H1 (cell line): ENCODE measurements at regions not wholly inside any gene's neighbourhood (a gene's known extent, or its start where the extent isn't known, plus 50 kb on each side); places are given as distances from the start of the nearest gene placed in this dataset.

Experiments used
- CTCF ChIA-PET: fragments of 300-600 bp; sonication (Branson Sonifier 250); formaldehyde crosslinking; loops from one replicate; lab custom pipeline; 2021; ENCODE audit not compliant: partially characterized antibody; lab: Charles Lee
- POLR2A ChIA-PET: fragments of 300-600 bp; sonication (Branson Sonifier 250); formaldehyde crosslinking; loops from one replicate; lab custom pipeline; 2021; ENCODE audit warnings: inconsistent platforms; ENCODE audit not compliant: partially characterized antibody; lab: Charles Lee
- DNase-seq, 2 experiments: peaks; one replicate each; pipeline versions ENCODE4 v3.0.0 to v3.0.0-alpha.2; 2010 to 2022; ENCODE audit warnings: low spot score in 2 of 2, low read depth in 1 of 2, mixed read lengths in 1 of 2
- FAIRE-seq: peaks from 2 replicates; lab custom pipeline; 2011; peaks lifted over from hg19 to GRCh38; lab: Jason Lieb, UNC
- H2AFZ ChIP-seq: 2 replicates; pipeline ENCODE4 v1.8.1; 2012; ENCODE audit warnings: low read length, inconsistent platforms
- H2AK5ac ChIP-seq: 2 replicates; pipeline ENCODE4 v1.6.1; 2013; ENCODE audit warnings: low read depth, low read length
- H2BK120ac ChIP-seq: replicated peaks from 2 replicates; pipeline ENCODE3; 2013; ENCODE audit warnings: low read depth, low read length, inconsistent platforms
- H2BK12ac ChIP-seq: 2 replicates; pipeline ENCODE4 v1.6.1; 2013; ENCODE audit warnings: low read depth, low read length
- H2BK15ac ChIP-seq: 2 replicates; pipeline ENCODE4 v1.6.1; 2013; ENCODE audit warnings: low read length
- H2BK20ac ChIP-seq: 2 replicates; pipeline ENCODE4 v1.6.1; 2013; ENCODE audit warnings: low read length
- H2BK5ac ChIP-seq: 2 replicates; pipeline ENCODE4 v1.6.1; 2013; ENCODE audit warnings: low read depth, low read length
- H3K14ac ChIP-seq: 2 replicates; pipeline ENCODE4 v1.6.1; 2013; ENCODE audit warnings: inconsistent platforms; ENCODE audit not compliant: insufficient read length
- H3K18ac ChIP-seq: 2 replicates; pipeline ENCODE4 v1.6.1; 2013; ENCODE audit warnings: low read length; ENCODE audit errors: extremely low read depth
- H3K23ac ChIP-seq: 2 replicates; pipeline ENCODE4 v1.6.1; 2013; ENCODE audit warnings: inconsistent platforms; ENCODE audit not compliant: insufficient read length
- H3K23me2 ChIP-seq: 2 replicates; pipeline ENCODE4 v1.6.1; 2013; ENCODE audit warnings: low read depth, low read length
- H3K27ac ChIP-seq: 2 replicates; pipeline ENCODE4 v1.6.1; 2011; ENCODE audit warnings: low read depth, low read length, inconsistent platforms
- H3K27me3 ChIP-seq, 4 experiments: replicated peaks in 1 of 4; 1 replicate in 1 of 4; 2 replicates in 3 of 4; pipeline versions ENCODE4 v1.6.1 to v1.8.1; 2011 to 2013; ENCODE audit warnings: low read length in 3 of 4, mild to moderate bottlenecking in 3 of 4, inconsistent platforms in 2 of 4, mixed read lengths in 2 of 4, moderate library complexity in 1 of 4; ENCODE audit not compliant: control insufficient read depth in 3 of 4, insufficient read depth in 3 of 4; ENCODE audit errors: extremely low read depth in 1 of 4
- H3K36me3 ChIP-seq, 4 experiments: 2 replicates each; pipeline versions ENCODE4 v1.6.1 to v1.8.1; 2011 to 2013; ENCODE audit warnings: mild to moderate bottlenecking in 4 of 4, low read length in 3 of 4, moderate library complexity in 2 of 4, control low read depth in 1 of 4, inconsistent platforms in 1 of 4; ENCODE audit not compliant: insufficient read depth in 4 of 4, control insufficient read depth in 2 of 4
- H3K4ac ChIP-seq: replicated peaks from 2 replicates; pipeline ENCODE3; 2013; ENCODE audit warnings: low read length, low read depth, mixed read lengths, inconsistent platforms; ENCODE audit not compliant: insufficient read length
- H3K4me1 ChIP-seq, 4 experiments: replicated peaks in 1 of 4; 1 replicate in 1 of 4; 2 replicates in 3 of 4; pipeline versions ENCODE4 v1.6.1 to v1.8.1; 2011 to 2013; ENCODE audit warnings: low read length in 3 of 4, inconsistent platforms in 2 of 4, mixed read lengths in 1 of 4; ENCODE audit not compliant: insufficient read depth in 4 of 4, control insufficient read depth in 3 of 4
- H3K4me2 ChIP-seq, 2 experiments: 2 replicates each; pipeline versions ENCODE4 v1.6.1 to v1.8.1; 2011 to 2013; ENCODE audit warnings: low read depth in 2 of 2, low read length in 2 of 2, control low read depth in 1 of 2, inconsistent platforms in 1 of 2, mild to moderate bottlenecking in 1 of 2; ENCODE audit not compliant: insufficient read depth in 1 of 2
- H3K4me3 ChIP-seq, 4 experiments: fragments of 200-600, 300-600 bp in 1 of 4; sonication (generic), shearing (Covaris generic), sonication (Bioruptor Twin) in 1 of 4; 2 replicates each; pipeline versions ENCODE4 v1.5.1 to v1.8.1; 2011 to 2016; ENCODE audit warnings: low read length in 4 of 4, low read depth in 3 of 4, control low read depth in 2 of 4, inconsistent platforms in 2 of 4, mild to moderate bottlenecking in 2 of 4, mixed read lengths in 1 of 4, moderate library complexity in 1 of 4; ENCODE audit not compliant: insufficient read depth in 2 of 4; ENCODE audit errors: extremely low read depth in 1 of 4
- H3K56ac ChIP-seq: replicated peaks from 2 replicates; pipeline ENCODE3; 2013; ENCODE audit warnings: low read depth, mild to moderate bottlenecking, mixed read lengths, low read length, inconsistent platforms; ENCODE audit not compliant: insufficient read length
- H3K79me1 ChIP-seq: 2 replicates; pipeline ENCODE4 v1.6.1; 2013; ENCODE audit warnings: low read depth, low read length, control low read depth
- H3K79me2 ChIP-seq, 2 experiments: 2 replicates each; pipeline versions ENCODE4 v1.6.1 to v1.8.1; 2012 to 2013; ENCODE audit warnings: low read length in 2 of 2, mild to moderate bottlenecking in 2 of 2, inconsistent platforms in 1 of 2; ENCODE audit not compliant: insufficient read depth in 2 of 2, control insufficient read depth in 1 of 2
- H3K9ac ChIP-seq, 4 experiments: replicated peaks in 1 of 4; 1 replicate in 1 of 4; 2 replicates in 3 of 4; pipeline versions ENCODE4 v1.6.1 to v1.8.1; 2011 to 2013; ENCODE audit warnings: low read depth in 3 of 4, low read length in 3 of 4, control low read depth in 2 of 4, mild to moderate bottlenecking in 2 of 4, moderate library complexity in 2 of 4, inconsistent platforms in 1 of 4; ENCODE audit errors: extremely low read depth in 1 of 4
- H3K9me3 ChIP-seq, 2 experiments: 2 replicates each; pipeline versions ENCODE4 v1.6.1 to v1.8.1; 2012 to 2013; ENCODE audit warnings: mild to moderate bottlenecking in 2 of 2, moderate library complexity in 2 of 2, control low read depth in 1 of 2, inconsistent platforms in 1 of 2, low read depth in 1 of 2, low read length in 1 of 2, mixed read lengths in 1 of 2; ENCODE audit not compliant: insufficient read depth in 2 of 2
- H4K20me1 ChIP-seq, 2 experiments: replicated peaks in 1 of 2; 2 replicates each; pipeline versions ENCODE3 to v1.8.1; 2011 to 2013; ENCODE audit warnings: inconsistent platforms in 2 of 2, low read length in 2 of 2, mild to moderate bottlenecking in 1 of 2; ENCODE audit not compliant: insufficient read depth in 2 of 2, control insufficient read depth in 1 of 2
- H4K5ac ChIP-seq: 2 replicates; pipeline ENCODE4 v1.6.1; 2013; ENCODE audit warnings: low read length, low read depth, mixed read lengths, inconsistent platforms; ENCODE audit not compliant: insufficient read length
- H4K8ac ChIP-seq: 2 replicates; pipeline ENCODE4 v1.8.0; 2013; ENCODE audit warnings: mild to moderate bottlenecking, moderate library complexity, low read length, inconsistent platforms; ENCODE audit not compliant: insufficient read depth; ENCODE audit errors: extremely low read depth
- H4K91ac ChIP-seq: replicated peaks from 2 replicates; pipeline ENCODE3; 2013; ENCODE audit warnings: low read length, mixed read lengths, inconsistent platforms; ENCODE audit not compliant: insufficient read length
- CBX5 ChIP-seq: fragments of 300-800, 300-1000 bp; sonication (generic); IDR thresholded peaks from 2 replicates; pipeline ENCODE4 v1.7.1; 2016; ENCODE audit warnings: antibody characterized with exemption, low read length, low read depth
- CHD2 ChIP-seq: IDR thresholded peaks from 2 replicates; pipeline ENCODE4 v1.6.1; 2012; ENCODE audit warnings: low read length, improper control_type of control experiment
- CREB1 ChIP-seq: IDR thresholded peaks from 2 replicates; pipeline ENCODE4 v1.6.1; 2012; ENCODE audit warnings: inconsistent platforms
- EP300 ChIP-seq, 2 experiments: IDR thresholded peaks; 1 replicate in 1 of 2; 2 replicates in 1 of 2; pipeline ENCODE4 v1.6.1; 2011 to 2012; ENCODE audit warnings: low read depth in 2 of 2, low read length in 2 of 2, mild to moderate bottlenecking in 2 of 2, borderline replicate concordance in 1 of 2, inconsistent platforms in 1 of 2, moderate library complexity in 1 of 2
- EZH2 ChIP-seq: fragments of 200-600 bp; sonication (generic); IDR thresholded peaks from 2 replicates; pipeline ENCODE4 v1.7.1; 2012; ENCODE audit warnings: low read depth, mild to moderate bottlenecking, moderate library complexity, low read length, inconsistent platforms; ENCODE audit not compliant: severe bottlenecking
- FOSL1 ChIP-seq: IDR thresholded peaks from 2 replicates; pipeline ENCODE4 v1.6.1; 2011; ENCODE audit warnings: mild to moderate bottlenecking, low read depth, low read length, moderate library complexity; ENCODE audit not compliant: insufficient read depth
- KDM4A ChIP-seq: IDR thresholded peaks from one replicate; pipeline ENCODE4 v1.7.1; 2012; ENCODE audit warnings: low read depth, mild to moderate bottlenecking, moderate library complexity, low read length, inconsistent platforms; ENCODE audit not compliant: severe bottlenecking
- KDM5A ChIP-seq: fragments of 200-600 bp; IDR thresholded peaks from 2 replicates; pipeline ENCODE4 v1.7.1; 2012; ENCODE audit warnings: mild to moderate bottlenecking, low read length, inconsistent platforms, mixed read lengths
- MAFK ChIP-seq: IDR thresholded peaks from 2 replicates; pipeline ENCODE4 v1.6.1; 2012; ENCODE audit warnings: low read depth, mild to moderate bottlenecking, improper control_type of control experiment, low read length
- RXRA ChIP-seq: IDR thresholded peaks from 2 replicates; pipeline ENCODE4 v1.6.1; 2011; ENCODE audit warnings: low read depth, mild to moderate bottlenecking, low read length, moderate library complexity; ENCODE audit not compliant: insufficient read depth
- SAP30 ChIP-seq: fragments of 300-600 bp; sonication (generic); IDR thresholded peaks from 2 replicates; pipeline ENCODE4 v1.7.1; 2012; ENCODE audit warnings: low read length, moderate library complexity, mild to moderate bottlenecking, inconsistent platforms; ENCODE audit not compliant: insufficient read depth, insufficient replicate concordance
- SIX5 ChIP-seq: IDR thresholded peaks from 2 replicates; pipeline ENCODE4 v1.6.1; 2011; ENCODE audit warnings: mild to moderate bottlenecking, low read depth, low read length
- TAF7 ChIP-seq: optimal IDR thresholded peaks from 2 replicates; pipeline ENCODE3; 2011; ENCODE audit warnings: low read depth, mild to moderate bottlenecking, inconsistent platforms, low read length, moderate library complexity, borderline replicate concordance
- YY1 ChIP-seq: IDR thresholded peaks from 2 replicates; pipeline ENCODE4 v1.6.1; 2011; ENCODE audit warnings: low read depth, mild to moderate bottlenecking, low read length
- whole genome bisulfite sequencing, 2 experiments: shearing (Covaris generic) in 1 of 2; methylation state at CpG; one replicate each; pipeline versions ENCODE4 v1.1.6 to v1.1.7; 2013 to 2015; ENCODE audit warnings: low lambda C conversion rate in 2 of 2, mixed read lengths in 2 of 2, inconsistent platforms in 1 of 2, low coverage in 1 of 2, missing lambda C conversion rate in 1 of 2; ENCODE audit not compliant: insufficient replicate concordance in 2 of 2, insufficient coverage in 1 of 2, insufficient read length in 1 of 2; ENCODE audit errors: extremely low coverage in 1 of 2, missing lambda C conversion rate in 1 of 2; 5-methylcytosine and 5-hydroxymethylcytosine counted together

GRCh38 chr12:105616971-105617540 is 286.6 kb downstream of the C12orf75 start:
- POLR2A ChIA-PET = no interaction called here
- CTCF ChIA-PET = interaction anchor here (1.1 to 1.2 kb wide), 2 partner anchors 9 to 59 kb away, joined by 3 to 5 read pairs; no protein-coding TSS in a partner anchor
- TF ChIP-seq CREB1 (no peak), MAFK (no peak), YY1 (no peak), CBX5 (no peak), TAF7 (no peak), SAP30 (no peak), EP300 (IDR thresholded peaks at IDR 0.05; ENCODE audit: borderline replicate concordance in 1 of 2, low read depth in 2 of 2, low read length in 2 of 2) (no peak), CHD2 (no peak), FOSL1 (no peak), KDM5A (no peak), RXRA (no peak), SIX5 (no peak), EZH2 (no peak), KDM4A (no peak)

More at GRCh38 chr12:105616971-105617540, 286.6 kb downstream of the C12orf75 start:
- no peaks in the 10 kb centered on the region; the same call in 1 of the 2 replicates for H3K23me2 ChIP-seq
- H2AFZ ChIP-seq = no peak overlapping the region
- H3K4me2 ChIP-seq = no peak overlapping the region
- H3K4me1 ChIP-seq = peaks cover 0 to 5% (median 1%) of the 10 kb centered on the region in 4 experiments; a peak in 2 of 7 replicates
- H3K56ac ChIP-seq = no peak overlapping the region
- no peak overlapping the region for H3K23ac ChIP-seq
- no peaks in the 10 kb centered on the region for H3K36me3 ChIP-seq
- H4K8ac ChIP-seq = no peak overlapping the region; the same call in 1 of the 2 replicates
- H3K9ac ChIP-seq = no peak overlapping the region
- no peak overlapping the region for H3K14ac ChIP-seq
- no peak overlapping the region for H4K5ac ChIP-seq
- FAIRE-seq (no peak), DNase-seq (no peak)
- no peaks in the 10 kb centered on the region for H3K27me3 ChIP-seq
- H3K4me3 ChIP-seq = no peak overlapping the region
- no peaks in the 10 kb centered on the region for H3K79me2 ChIP-seq
- 95% methylated on average over 7 of the region's 7 CpGs; no CpG with 5 or more reads in 1 of the 2 experiments for WGBS, 2 experiments
- H2BK120ac ChIP-seq = no peak overlapping the region
- H2BK5ac ChIP-seq = no peak overlapping the region
- H2BK20ac ChIP-seq = no peak overlapping the region
- no peak overlapping the region for H2BK15ac ChIP-seq
- no peak overlapping the region for H3K4ac ChIP-seq
- no peak overlapping the region for H4K91ac ChIP-seq
- no peak overlapping the region for H3K27ac ChIP-seq
- no peak overlapping the region for H2BK12ac ChIP-seq
- no peak overlapping the region for H3K18ac ChIP-seq
- no peaks in the 10 kb centered on the region for H3K79me1 ChIP-seq
- no peaks in the 10 kb centered on the region for H4K20me1 ChIP-seq
- no peaks in the 10 kb centered on the region for H3K9me3 ChIP-seq
- no peak overlapping the region for H2AK5ac ChIP-seq
